Ishikawa (cell line): ENCODE measurements at regions not wholly inside any gene's neighbourhood (a gene's known extent, or its start where the extent isn't known, plus 50 kb on each side); places are given as distances from the start of the nearest gene placed in this dataset.

Experiments
- CEBPB ChIP-seq: IDR thresholded peaks from 2 replicates; pipeline ENCODE4 v1.6.1; 2012
- CREB1 ChIP-seq: IDR thresholded peaks from 2 replicates; pipeline ENCODE4 v1.6.1; 2012; ENCODE audit warnings: low read depth
- EGR1 ChIP-seq: IDR thresholded peaks from 2 replicates; pipeline ENCODE4 v1.6.1; 2012
- EP300 ChIP-seq: IDR thresholded peaks from 2 replicates; pipeline ENCODE4 v1.6.1; 2012; ENCODE audit warnings: borderline replicate concordance
- MAX ChIP-seq: IDR thresholded peaks from 2 replicates; pipeline ENCODE4 v1.6.1; 2012
- NFIC ChIP-seq: IDR thresholded peaks from 2 replicates; pipeline ENCODE4 v1.6.1; 2012
- RAD21 ChIP-seq: IDR thresholded peaks from 2 replicates; pipeline ENCODE4 v1.6.1; 2012; ENCODE audit warnings: low read depth
- REST ChIP-seq: IDR thresholded peaks from 2 replicates; pipeline ENCODE4 v1.6.1; 2012; ENCODE audit warnings: low read depth, mild to moderate bottlenecking
- TAF1 ChIP-seq: IDR thresholded peaks from 2 replicates; pipeline ENCODE4 v1.6.1; 2012; ENCODE audit warnings: low read depth, mild to moderate bottlenecking
- TCF12 ChIP-seq: IDR thresholded peaks from 2 replicates; pipeline ENCODE4 v1.6.1; 2012; ENCODE audit warnings: low read depth
- TEAD4 ChIP-seq: IDR thresholded peaks from 2 replicates; pipeline ENCODE4 v1.6.1; 2012
- USF1 ChIP-seq: IDR thresholded peaks from 2 replicates; pipeline ENCODE4 v1.6.1; 2012
- YY1 ChIP-seq: IDR thresholded peaks from 2 replicates; pipeline ENCODE4 v1.6.1; 2012; ENCODE audit warnings: low read depth
- ZBTB7A ChIP-seq: IDR thresholded peaks from 2 replicates; pipeline ENCODE4 v1.6.1; 2012; ENCODE audit warnings: low read depth

GRCh38 chr9:129408535-129409215, 212.2 kb downstream of the C9orf50 start:
- TF ChIP-seq ZBTB7A (no peak), TEAD4 (no peak), CEBPB (no peak), NFIC (no peak), USF1 (no peak), MAX (no peak), RAD21 (no peak), YY1 (no peak), TAF1 (no peak), EP300 (no peak), EGR1 (no peak), REST (no peak)

- TF ChIP-seq ZBTB7A (no peak), YY1 (no peak), REST (no peak), CEBPB (no peak), CREB1 (no peak), TCF12 (no peak), TEAD4 (no peak), NFIC (no peak), RAD21 (no peak)
These were observed 212.9 kb downstream of the C9orf50 start for GRCh38 chr9:129407905-129408452.

GRCh38 chr9:129406278-129407225, 214.3 kb downstream of the C9orf50 start:
- peak; percentile 33; the same call in 1 of the 2 replicates for TF ChIP-seq RAD21
- peak; percentile 66 for TF ChIP-seq TEAD4
- peak; percentile 96 for TF ChIP-seq MAX
- no peak for TF ChIP-seq REST
- TF ChIP-seq NFIC, result no peak; the same call in 1 of the 2 replicates
- peak; percentile 79 for TF ChIP-seq YY1
- TF ChIP-seq TAF1, result peak; percentile 35; the same call in 1 of the 2 replicates
- no peak for TF ChIP-seq CEBPB
- 0 out of 2 replicates have a peak, but pooled peaks have one; percentile 37 for TF ChIP-seq USF1
- peak; percentile 79 for TF ChIP-seq TCF12
- TF ChIP-seq EP300, result peak; percentile 81
- peak; percentile 45; the same call in 1 of the 2 replicates for TF ChIP-seq ZBTB7A
- no peak for TF ChIP-seq CREB1

GRCh38 chr9:129405827-129406213, 215.1 kb downstream of the C9orf50 start:
- no peak for TF ChIP-seq TEAD4
- no peak for TF ChIP-seq REST
- no peak for TF ChIP-seq RAD21
- TF ChIP-seq NFIC, result no peak
- TF ChIP-seq TAF1, result no peak
- no peak for TF ChIP-seq CEBPB
- no peak for TF ChIP-seq CREB1
- no peak for TF ChIP-seq ZBTB7A
- TF ChIP-seq TCF12, result no peak
- TF ChIP-seq MAX, result no peak
- TF ChIP-seq EGR1, result no peak
- no peak for TF ChIP-seq YY1
